ENCODE measurements at regions not wholly inside any gene's neighbourhood (a gene's known extent, or its start where the extent isn't known, plus 50 kb on each side); places are given as distances from the start of the nearest gene placed in this dataset.
"Not testable (repeated sequence)": the region's sequence is repeated elsewhere in the genome, so short reads cannot be mapped to it uniquely, and the experiment has no call there.

GRCh38 chr6:12618296-12618695 is 98.3 kb upstream of the PHACTR1 start:
- no peak for DNase-seq (ENCODE audit: low spot score)

- no peak for DNase-seq (ENCODE audit: low spot score)
These were observed 94.8 kb upstream of the PHACTR1 start for GRCh38 chr6:12621754-12622153.

DNA sequence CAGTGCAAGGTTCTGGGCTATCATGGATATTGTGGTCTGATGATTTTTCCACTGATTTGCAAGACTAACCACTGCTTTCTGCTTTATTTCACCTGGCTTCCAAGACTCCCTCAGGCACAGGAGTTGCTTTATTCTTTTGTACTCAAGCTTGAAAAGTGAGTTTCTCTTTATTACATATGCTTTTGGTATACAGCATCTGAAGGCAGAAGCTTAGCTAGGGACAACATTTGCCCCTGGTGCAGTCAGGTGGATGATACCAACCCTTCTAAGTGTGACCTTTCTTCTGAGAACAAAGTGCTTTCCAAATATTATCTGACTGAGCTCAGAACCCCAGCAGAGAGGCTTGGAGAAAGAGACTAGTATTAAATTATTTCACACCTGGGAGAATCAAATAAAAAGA is 94.0 kb upstream of the PHACTR1 start:
- DNase-seq (ENCODE audit: low spot score): no peak

DNA sequence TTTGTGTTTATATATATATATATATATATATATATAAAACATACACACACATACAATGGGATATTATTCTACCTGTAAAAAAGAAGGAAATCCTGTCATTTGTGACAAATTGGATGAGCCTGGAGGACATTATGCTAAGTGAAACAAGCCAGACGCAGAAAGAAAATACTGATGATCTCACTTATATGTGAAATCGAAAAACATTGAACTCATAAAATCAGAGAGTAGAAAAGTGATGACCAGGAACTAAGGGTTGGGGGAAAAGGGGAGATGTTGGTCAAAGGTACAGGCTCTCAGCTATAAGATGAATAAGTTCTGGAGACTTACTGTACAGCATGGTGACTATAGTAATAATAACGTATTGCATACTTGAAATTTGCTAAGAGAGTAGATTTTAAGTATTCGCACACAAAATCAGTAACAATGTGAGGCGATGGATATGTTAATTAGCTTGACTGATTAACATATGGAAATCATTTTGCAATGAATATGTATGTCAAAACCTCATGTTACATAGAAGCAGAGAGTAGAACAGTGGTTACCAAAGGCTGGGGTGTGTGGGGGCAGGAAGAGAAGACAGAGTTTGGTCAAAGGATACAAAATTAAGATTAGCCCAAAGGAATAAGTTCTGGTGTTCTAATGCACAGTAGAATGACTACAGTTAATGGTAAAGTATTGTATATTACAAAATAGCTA is 92.3 kb upstream of the PHACTR1 start:
- DNase-seq (ENCODE audit: low spot score): no peak

DNA sequence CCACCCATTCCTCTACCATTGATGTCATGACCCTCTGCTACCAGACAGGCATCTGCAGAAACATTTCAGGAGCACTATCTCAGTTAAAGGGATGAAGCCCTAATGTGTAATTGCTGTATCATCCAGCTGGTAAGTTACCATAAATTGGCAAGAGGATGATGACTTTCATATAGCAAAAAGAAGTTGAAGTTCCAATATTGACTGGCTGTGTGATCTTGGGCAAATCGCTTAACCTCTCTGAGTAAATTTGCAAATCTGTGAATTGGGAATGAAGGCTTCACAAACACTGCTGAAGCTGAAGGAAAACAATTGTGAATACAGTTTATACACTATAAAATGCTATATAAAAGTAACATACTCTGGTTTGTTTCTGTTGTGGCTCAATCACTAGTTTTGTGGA is 89.5 kb upstream of the PHACTR1 start:
- no peak for DNase-seq (ENCODE audit: low spot score)

GRCh38 chr6:12628327-12628726 is 88.2 kb upstream of the PHACTR1 start:
- no peak for DNase-seq (ENCODE audit: low spot score)

- not testable (repeated sequence) for DNase-seq (ENCODE audit: low spot score)
These were observed 82.8 kb upstream of the PHACTR1 start for GRCh38 chr6:12633746-12634145.

DNA sequence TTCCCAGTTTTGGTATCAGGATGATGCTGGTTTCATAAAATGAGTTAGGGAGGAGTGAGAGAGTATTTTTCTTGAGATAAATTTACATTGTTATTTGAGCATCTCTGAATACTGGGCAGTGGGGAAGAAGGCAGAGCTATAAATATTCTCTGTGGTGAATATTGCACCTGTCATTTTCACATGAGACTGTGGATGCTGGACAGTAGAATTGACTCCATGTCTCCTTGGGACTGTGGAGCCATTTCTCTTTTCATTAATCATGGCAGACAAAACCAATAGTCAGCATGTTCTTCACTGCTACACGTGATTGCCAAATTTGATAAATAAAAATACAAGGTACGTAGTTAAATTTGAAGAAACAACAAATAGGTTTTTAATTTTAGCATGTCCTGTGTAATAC is 81.2 kb upstream of the PHACTR1 start:
- DNase-seq (ENCODE audit: low spot score): no peak

- DNase-seq (ENCODE audit: low spot score): no peak
These were observed 80.8 kb upstream of the PHACTR1 start for GRCh38 chr6:12635813-12636212.

- DNase-seq (ENCODE audit: low spot score): no peak
These were observed 80.2 kb upstream of the PHACTR1 start for GRCh38 chr6:12636336-12636735.

- DNase-seq (ENCODE audit: low spot score): peak; percentile 50
These were observed 78.5 kb upstream of the PHACTR1 start for GRCh38 chr6:12637960-12638641.

- DNase-seq (ENCODE audit: low spot score): no peak
These were observed 76.1 kb upstream of the PHACTR1 start for GRCh38 chr6:12640438-12640837.

DNA sequence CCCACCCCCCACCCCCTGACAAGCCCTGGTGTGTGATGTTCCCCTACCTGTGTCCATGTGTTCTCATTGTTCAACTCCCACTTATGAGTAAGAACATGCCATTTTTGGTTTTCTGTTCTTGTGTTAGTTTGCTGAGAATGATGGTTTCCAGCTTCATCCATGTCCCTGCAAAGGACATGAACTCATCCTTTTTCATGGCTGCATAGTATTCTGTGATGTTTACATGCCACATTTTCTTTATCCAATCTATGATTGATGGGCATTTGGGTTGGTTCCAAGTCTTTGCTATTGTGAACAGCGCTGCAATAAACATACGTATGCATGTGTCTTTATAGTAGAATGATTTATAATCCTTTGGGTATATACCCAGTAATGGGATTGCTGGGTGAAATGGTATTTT is 74.8 kb upstream of the PHACTR1 start:
- DNase-seq (ENCODE audit: low spot score): not testable (repeated sequence)

GRCh38 chr6:12645941-12646340 is 70.6 kb upstream of the PHACTR1 start:
- no peak for DNase-seq (ENCODE audit: low spot score)

- DNase-seq (ENCODE audit: low spot score): no peak
These were observed 68.4 kb upstream of the PHACTR1 start for GRCh38 chr6:12648171-12648570.

GRCh38 chr6:12649325-12649724 is 67.2 kb upstream of the PHACTR1 start:
- DNase-seq (ENCODE audit: low spot score): no peak

- DNase-seq (ENCODE audit: low spot score): no peak
These were observed 63.1 kb upstream of the PHACTR1 start for GRCh38 chr6:12653486-12653885.

DNA sequence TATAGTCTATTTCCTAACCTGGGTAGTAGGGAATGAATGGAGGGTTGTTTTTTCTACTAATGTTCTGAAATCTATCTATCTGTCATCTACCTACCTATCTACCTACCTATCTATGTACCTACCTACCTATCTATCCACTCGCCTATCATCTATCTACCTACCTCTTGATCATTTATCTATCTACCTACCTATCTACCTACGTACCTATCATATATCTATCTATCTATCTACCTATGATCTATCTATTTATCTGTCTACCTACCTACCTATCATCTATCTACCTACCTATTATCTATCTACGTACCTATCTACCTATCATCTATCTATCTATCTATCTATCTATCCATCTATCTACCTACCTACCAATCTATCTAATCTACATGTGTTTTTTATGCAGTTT is 62.5 kb upstream of the PHACTR1 start:
- DNase-seq (ENCODE audit: low spot score): no peak

- DNase-seq (ENCODE audit: low spot score): no peak
These were observed 62.1 kb upstream of the PHACTR1 start for GRCh38 chr6:12654514-12654913.

- no peak for DNase-seq (ENCODE audit: low spot score)
These were observed 59.7 kb upstream of the PHACTR1 start for GRCh38 chr6:12656906-12657305.

DNA sequence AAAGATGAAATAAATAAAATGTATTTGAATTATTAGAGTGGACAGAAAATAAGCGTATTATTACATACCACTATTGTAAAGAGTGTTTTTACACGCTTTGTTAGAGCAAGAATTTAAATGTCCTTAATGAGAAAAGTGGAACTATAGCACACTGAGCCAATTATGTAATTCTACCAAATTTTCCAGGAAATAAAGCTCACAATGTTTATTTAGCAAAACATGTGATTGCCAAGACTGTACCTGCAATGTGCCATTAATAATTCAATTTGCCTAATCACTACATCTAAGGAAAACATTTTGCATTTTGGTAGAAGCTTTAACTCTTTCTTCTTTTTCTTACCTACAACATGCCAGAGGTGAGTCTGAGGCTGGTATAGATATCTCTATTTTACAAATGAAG is 58.7 kb upstream of the PHACTR1 start:
- no peak for DNase-seq (ENCODE audit: low spot score)

DNA sequence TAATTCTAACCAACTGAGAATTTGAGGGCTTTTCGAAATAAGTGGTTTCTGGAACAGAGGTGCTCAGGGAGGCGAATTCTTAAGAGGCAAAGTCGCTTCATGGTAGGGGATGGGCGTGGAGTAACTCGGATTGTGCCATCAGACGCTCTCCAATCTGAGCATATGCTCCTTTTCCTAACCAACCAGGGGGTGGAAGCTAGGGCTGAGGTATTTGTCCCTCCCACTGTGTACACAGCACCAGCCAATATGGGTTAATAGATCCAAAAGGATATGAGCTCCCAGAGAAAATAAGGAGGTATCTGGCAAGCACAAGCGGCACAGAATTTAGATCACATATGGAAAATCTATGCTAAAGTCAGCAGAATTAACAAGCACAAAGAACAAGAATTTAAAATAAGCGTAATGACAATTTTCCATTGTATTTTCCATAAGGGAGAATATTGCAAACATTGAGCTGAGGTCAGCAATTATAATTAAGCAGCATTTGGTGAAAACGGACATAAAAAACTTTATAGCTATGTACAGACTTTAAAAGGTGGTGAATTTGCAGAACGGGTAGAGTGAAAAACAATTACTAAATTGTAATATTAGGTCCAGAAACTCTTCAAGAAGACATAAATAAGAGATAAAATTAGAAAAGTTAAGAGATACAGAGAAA is 55.0 kb upstream of the PHACTR1 start:
- DNase-seq (ENCODE audit: low spot score): no peak

Data from LoVo (cell line).